Heart left ventricle (tissue), 16 donors: ENCODE measurements at regions not wholly inside any gene's neighbourhood (a gene's known extent, or its start where the extent isn't known, plus 50 kb on each side); places are given as distances from the start of the nearest gene placed in this dataset.
"Not testable (repeated sequence)": the region's sequence is repeated elsewhere in the genome, so short reads cannot be mapped to it uniquely, and the experiment has no call there.

ENCODE experiments used
- ATAC-seq, 4 donors: fragments of 200-7000 bp; cut with Tn5 transposase; one replicate each; pipeline ENCODE4 v1.9.1; 2020 to 2022; ENCODE audit warnings: moderate library complexity in 4 of 4, mild to moderate bottlenecking in 3 of 4, moderate number of reproducible peaks in 1 of 4
- DNase-seq, 5 donors: peaks; one replicate each; pipeline ENCODE4 v3.0.0-alpha.2; 2020
- H3K27ac ChIP-seq, 12 donors: fragments of 200-600 bp; sonication (generic) in 4 of 12; one replicate each; pipeline versions ENCODE4 v1.5.0 to v1.8.0; 2016 to 2022; ENCODE audit warnings: mild to moderate bottlenecking in 2 of 12
- H3K27me3 ChIP-seq, 9 donors: fragments of 200-600 bp; sonication (generic) in 2 of 9; one replicate each; pipeline versions ENCODE4 v1.5.1 to v1.8.0; 2016 to 2022; ENCODE audit warnings: mild to moderate bottlenecking in 3 of 9
- H3K36me3 ChIP-seq, 9 donors: fragments of 200-600 bp; sonication (generic) in 2 of 9; one replicate each; pipeline versions ENCODE4 v1.5.0 to v1.8.0; 2018 to 2022; ENCODE audit warnings: mild to moderate bottlenecking in 2 of 9
- H3K4me1 ChIP-seq, 12 donors: fragments of 200-600 bp; sonication (generic) in 4 of 12; one replicate each; pipeline versions ENCODE4 v1.5.0 to v1.8.0; 2016 to 2022; ENCODE audit warnings: mild to moderate bottlenecking in 3 of 12
- H3K4me3 ChIP-seq, 12 donors: fragments of 200-600 bp; sonication (generic) in 4 of 12; one replicate each; pipeline versions ENCODE4 v1.5.0 to v1.8.0; 2017 to 2022; ENCODE audit warnings: mild to moderate bottlenecking in 9 of 12, moderate library complexity in 4 of 12
- H3K9me3 ChIP-seq, 12 donors: fragments of 200-600 bp; sonication (generic) in 4 of 12; one replicate each; pipeline versions ENCODE4 v1.5.0 to v1.8.0; 2016 to 2022; ENCODE audit warnings: mild to moderate bottlenecking in 1 of 12
- CTCF ChIP-seq, 12 donors: fragments of 200-600 bp; sonication (generic) in 4 of 12; IDR thresholded peaks; one replicate each; pipeline versions ENCODE4 v1.5.0 to v1.8.0; 2018 to 2022; ENCODE audit warnings: antibody characterized with exemption in 12 of 12, mild to moderate bottlenecking in 5 of 12
- POLR2A ChIP-seq, 2 donors: fragments of 450-650 bp; IDR thresholded peaks; one replicate each; pipeline ENCODE4 v1.6.1; 2017; ENCODE audit warnings: antibody characterized with exemption in 2 of 2, mild to moderate bottlenecking in 2 of 2, moderate library complexity in 2 of 2
- WGBS, 4 donors: extraction: QIAGEN DNeasy Blood & Tissue Kit in 2 of 4; methylation state at CpG; one replicate each; pipeline versions ENCODE4 v1.1.5 to v1.1.7; 2013 to 2018; 5-methylcytosine and 5-hydroxymethylcytosine counted together
- intact Hi-C, 10 donors: fragments of 100-400 bp; cut with DNase I; formaldehyde crosslinking; loops; one replicate each; pipeline versions ENCODE4 v1.11.1 to v1.14.2; 2022
- donor health status: ischemic (EF 13 %, LVEDD 7.1; RV severe dilation, severe dysfunction).
- donor health status: healthy with polysubstance abuse.
- donor health status: DM: no; HTN: yes; CAD: no.
- donor health status: DM: no; HTN: no; CAD: no.
- donor health status: ischemic (EF 25% LVEDD 6.9; RV normal size, moderate dysfunction).
- donor health status: ischemic (EF 25% LVEDD 5.7; RV mildly dilated, moderate dysfunction).
- donor health status: healthy.
- donor health status: DM: yes; HTN: yes; CAD: no.
- donor health status: ischemic (EF 35%, LVEDD 5.7; RV mildly dilated, moderate dysfunction).
- donor health status: nonischemic (EF 11% LVEDD 7.7; RV severe dilation, severe dysfunction).
- donor health status: DM: yes; HTN: yes; CAD: no.
- donor health status: PGD.
- donor health status: ischemic (EF 29% LVEDD 5.4; RV normal size, mild dysfunction).
- donor health status: nonischemic (EF 23%, LVEDD 6.1; RV moderate dilation, normal function).

- no peaks in the 10 kb centered on the region for H3K9me3 ChIP-seq
- WGBS, 4 donors, result 38 to 47% (median 43%) methylated on average over 3 of the region's 3 CpGs
- intact Hi-C loops, result no loop called here
- no peaks in the 10 kb centered on the region for H3K36me3 ChIP-seq
- no peak for DNase-seq
- no peak for ATAC-seq
- TF ChIP-seq POLR2A (IDR thresholded peaks at IDR 0.05) (no peak), CTCF (IDR thresholded peaks at IDR 0.05) (peak in 4 of 12 donors; percentile 22 to 25 (median 22))
- no peak overlapping the region for H3K4me3 ChIP-seq
- H3K27ac ChIP-seq, result no peak overlapping the region
- H3K27me3 ChIP-seq, result peaks cover 0 to 3% (median 0%) of the 10 kb centered on the region in 9 donors
- no peaks in the 10 kb centered on the region for H3K4me1 ChIP-seq
Measured at GRCh38 chrX:36898301-36898700, 109.9 kb upstream of the FAM47C start.

DNA sequence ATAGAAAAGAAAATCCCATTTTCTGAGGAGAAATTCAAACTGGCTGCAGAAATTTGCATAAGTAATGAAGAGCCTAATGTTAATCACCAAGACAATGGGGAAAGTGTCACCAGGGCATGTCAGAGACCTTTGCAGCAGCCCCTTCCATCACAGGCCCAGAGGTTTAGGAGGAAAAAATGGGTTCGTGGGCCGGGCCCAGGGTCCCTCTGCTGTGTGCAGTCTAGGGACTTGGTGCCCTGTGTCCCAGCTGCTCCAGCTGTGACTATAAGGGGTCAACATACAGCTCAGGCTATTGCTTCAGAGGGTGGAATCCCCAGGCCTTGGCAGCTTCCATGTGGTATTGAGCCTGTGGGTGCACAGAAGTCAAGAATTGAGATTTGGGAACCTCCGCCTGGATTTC, 103.6 kb upstream of the FAM47C start:
- intact Hi-C loops, H3K9me3 ChIP-seq, H3K4me3 ChIP-seq, H3K27me3 ChIP-seq, DNase-seq, H3K4me1 ChIP-seq, H3K27ac ChIP-seq, H3K36me3 ChIP-seq, ATAC-seq: not testable (repeated sequence)
- WGBS, 4 donors, result 89 to 97% (median 93%) methylated on average over 3 of the region's 3 CpGs

- TF ChIP-seq CTCF (IDR thresholded peaks at IDR 0.05), result peak in 9 of 12 donors; percentile 16 to 53 (median 42)
- TF ChIP-seq POLR2A (IDR thresholded peaks at IDR 0.05), result no peak
- DNase-seq (no peak), ATAC-seq (no peak)
- Histone ChIP-seq H3K4me3 (no peak overlapping the region), H3K9me3 (peaks cover 0 to 4% (median 0%) of the 10 kb centered on the region in 12 donors), H3K27me3 (peaks cover 0 to 13% (median 0%) of the 10 kb centered on the region in 9 donors), H3K4me1 (no peaks in the 10 kb centered on the region), H3K36me3 (no peaks in the 10 kb centered on the region), H3K27ac (no peak overlapping the region)
- 54 to 71% (median 63%) methylated on average over 6 of the region's 6 CpGs for WGBS, 4 donors
- intact Hi-C loops, result no loop called here
Measured at GRCh38 chrX:36908801-36909675, 99.1 kb upstream of the FAM47C start.

GRCh38 chrX:36909676-36910030, 98.5 kb upstream of the FAM47C start:
- 45 to 51% (median 47%) methylated on average over 4 of the region's 4 CpGs for WGBS, 4 donors
- Histone ChIP-seq H3K9me3 (peaks cover 0 to under 1% (median 0%) of the 10 kb centered on the region in 12 donors), H3K4me1 (no peaks in the 10 kb centered on the region), H3K27me3 (peaks cover 0 to 13% (median 0%) of the 10 kb centered on the region in 9 donors), H3K27ac (no peak overlapping the region), H3K4me3 (no peak overlapping the region), H3K36me3 (no peaks in the 10 kb centered on the region)
- intact Hi-C loops, result no loop called here
- TF ChIP-seq POLR2A (IDR thresholded peaks at IDR 0.05) (no peak), CTCF (IDR thresholded peaks at IDR 0.05) (no peak)
- no peak for DNase-seq
- ATAC-seq, result no peak
